ENCODE measurements at regions not wholly inside any gene's neighbourhood (a gene's known extent, or its start where the extent isn't known, plus 50 kb on each side); places are given as distances from the start of the nearest gene placed in this dataset.
"Not testable (repeated sequence)": the region's sequence is repeated elsewhere in the genome, so short reads cannot be mapped to it uniquely, and the experiment has no call there.

DNA sequence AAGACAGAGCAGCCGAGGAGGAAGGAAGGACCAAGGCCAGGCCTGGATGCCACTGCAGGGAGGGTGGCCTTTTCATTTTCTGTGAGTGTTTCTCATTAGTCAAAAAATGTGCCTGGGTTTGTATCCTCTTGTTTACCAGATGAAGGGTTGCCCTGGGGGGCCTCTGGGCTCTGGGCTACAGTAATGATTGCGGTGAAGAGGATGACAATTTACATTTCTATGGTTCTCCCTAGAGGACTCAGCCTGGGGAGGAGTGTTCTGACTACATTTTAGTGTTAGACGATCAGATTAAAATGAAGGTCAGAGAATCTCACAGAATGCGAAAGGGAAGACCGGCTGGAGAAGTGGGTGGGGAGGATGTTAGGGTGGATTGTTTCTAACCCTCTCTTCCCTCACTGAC lies 108.0 kb upstream of the KMT2C start:
- TF ChIP-seq, protein P1, sequence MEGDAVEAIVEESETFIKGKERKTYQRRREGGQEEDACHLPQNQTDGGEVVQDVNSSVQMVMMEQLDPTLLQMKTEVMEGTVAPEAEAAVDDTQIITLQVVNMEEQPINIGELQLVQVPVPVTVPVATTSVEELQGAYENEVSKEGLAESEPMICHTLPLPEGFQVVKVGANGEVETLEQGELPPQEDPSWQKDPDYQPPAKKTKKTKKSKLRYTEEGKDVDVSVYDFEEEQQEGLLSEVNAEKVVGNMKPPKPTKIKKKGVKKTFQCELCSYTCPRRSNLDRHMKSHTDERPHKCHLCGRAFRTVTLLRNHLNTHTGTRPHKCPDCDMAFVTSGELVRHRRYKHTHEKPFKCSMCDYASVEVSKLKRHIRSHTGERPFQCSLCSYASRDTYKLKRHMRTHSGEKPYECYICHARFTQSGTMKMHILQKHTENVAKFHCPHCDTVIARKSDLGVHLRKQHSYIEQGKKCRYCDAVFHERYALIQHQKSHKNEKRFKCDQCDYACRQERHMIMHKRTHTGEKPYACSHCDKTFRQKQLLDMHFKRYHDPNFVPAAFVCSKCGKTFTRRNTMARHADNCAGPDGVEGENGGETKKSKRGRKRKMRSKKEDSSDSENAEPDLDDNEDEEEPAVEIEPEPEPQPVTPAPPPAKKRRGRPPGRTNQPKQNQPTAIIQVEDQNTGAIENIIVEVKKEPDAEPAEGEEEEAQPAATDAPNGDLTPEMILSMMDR (conservative IDR thresholded peaks at IDR 0.05; ENCODE audit: low read depth, low read length): no peak
- H3K4me3 ChIP-seq (ENCODE audit: low read length): no peak overlapping the region
- no peak for DNase-seq (ENCODE audit: low read depth)

DNA sequence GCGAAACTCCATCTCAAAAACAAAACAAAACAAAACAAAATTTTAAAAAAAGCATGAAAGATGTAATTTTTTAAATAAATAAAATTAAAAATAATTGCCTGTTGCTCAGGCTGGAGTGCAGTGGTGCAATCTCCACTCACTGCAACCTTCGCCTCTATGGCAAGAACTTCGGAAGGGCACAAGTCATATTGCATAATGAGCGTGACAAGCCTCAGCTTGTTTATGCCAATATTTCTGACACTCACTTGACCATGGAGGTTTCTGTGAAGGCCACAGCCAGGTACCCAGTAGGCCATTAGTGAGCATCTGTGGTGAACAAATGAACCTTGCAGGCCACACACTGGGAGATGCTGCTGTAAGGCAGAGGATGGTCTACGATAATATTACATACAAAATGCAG lies 106.1 kb upstream of the KMT2C start:
- H3K4me3 ChIP-seq (ENCODE audit: low read length): no peak overlapping the region
- TF ChIP-seq, protein P1 (conservative IDR thresholded peaks at IDR 0.05; ENCODE audit: low read depth, low read length): no peak
- DNase-seq (ENCODE audit: low read depth): no peak

DNA sequence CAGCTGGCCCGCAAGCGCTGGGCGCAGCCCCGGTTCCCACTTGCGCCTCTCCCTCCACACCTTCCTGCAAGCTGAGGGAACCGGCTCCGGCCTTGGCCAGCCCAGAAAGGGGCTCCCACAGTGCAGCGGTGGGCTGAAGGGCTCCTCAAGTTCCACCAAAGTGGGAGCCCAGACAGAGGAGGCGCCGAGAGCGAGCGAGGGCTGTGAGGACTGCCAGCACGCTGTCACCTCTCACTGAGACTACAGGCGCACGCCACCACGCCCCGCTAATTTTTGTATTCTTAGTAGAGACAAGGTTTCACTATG lies 103.3 kb upstream of the KMT2C start:
- not testable (repeated sequence) for DNase-seq (ENCODE audit: low read depth); H3K4me3 ChIP-seq (ENCODE audit: low read length)

DNA sequence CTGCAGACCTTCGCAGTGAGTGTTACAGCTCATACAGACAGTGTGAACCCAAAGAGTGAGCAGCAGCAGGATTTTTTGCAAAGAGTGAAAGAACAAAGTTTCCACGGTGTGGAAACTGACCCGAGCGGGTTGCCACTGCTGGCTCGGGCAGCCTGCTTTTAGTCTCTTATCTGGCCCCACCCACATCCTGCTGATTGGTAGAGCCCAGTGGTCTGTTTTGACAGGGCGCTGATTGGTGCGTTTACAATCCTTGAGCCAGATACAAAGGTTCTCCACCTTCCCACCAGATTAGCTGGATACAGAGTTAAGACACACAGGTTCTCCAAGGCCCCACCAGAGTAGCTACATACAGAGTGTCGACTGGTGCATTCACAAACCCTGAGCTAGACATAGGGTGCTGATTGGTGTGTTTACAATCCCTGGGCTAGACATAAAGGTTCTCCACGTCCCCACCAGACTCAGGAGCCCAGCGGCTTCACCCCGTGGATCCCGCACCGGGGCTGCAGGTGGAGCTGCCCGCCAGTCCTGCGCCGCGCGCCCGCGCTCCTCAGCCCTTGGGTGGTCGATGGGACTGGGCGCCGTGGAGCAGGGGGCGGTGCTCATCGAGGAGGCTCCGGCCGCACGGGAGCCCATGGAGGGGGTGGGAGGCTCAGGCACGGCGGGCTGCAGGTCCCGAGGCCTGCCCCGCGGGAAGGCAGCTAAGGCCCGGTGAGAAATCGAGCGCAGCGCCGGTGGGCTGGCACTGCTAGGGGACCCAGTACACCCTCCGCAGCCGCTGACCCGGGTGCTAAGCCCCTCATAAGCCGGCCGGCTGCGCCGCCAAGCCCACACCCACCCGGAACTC lies 102.8 kb upstream of the KMT2C start:
- DNase-seq (ENCODE audit: low read depth); H3K4me3 ChIP-seq (ENCODE audit: low read length): not testable (repeated sequence)

DNA sequence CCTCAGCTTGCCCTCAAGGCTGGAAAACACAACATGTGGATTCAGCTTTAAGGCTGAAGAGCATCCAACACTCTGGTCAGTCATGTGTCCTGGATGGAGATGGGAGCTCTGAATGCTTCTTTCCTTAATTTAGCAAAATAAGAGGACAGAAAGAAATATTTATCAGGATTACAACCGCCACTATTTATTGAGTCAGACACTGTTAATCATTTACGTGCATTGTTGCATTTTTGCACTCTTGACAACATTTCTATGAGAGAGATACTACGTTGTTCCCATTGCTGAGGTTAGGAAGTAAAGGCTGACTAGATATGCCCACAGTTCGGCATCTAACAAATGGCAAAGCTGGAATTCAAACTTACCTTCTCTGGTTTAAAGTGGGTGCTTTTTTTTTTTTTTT lies 101.8 kb upstream of the KMT2C start:
- H3K4me3 ChIP-seq (ENCODE audit: low read length): no peak overlapping the region
- TF ChIP-seq, protein P1 (conservative IDR thresholded peaks at IDR 0.05; ENCODE audit: low read depth, low read length): no peak
- DNase-seq (ENCODE audit: low read depth): no peak

DNA sequence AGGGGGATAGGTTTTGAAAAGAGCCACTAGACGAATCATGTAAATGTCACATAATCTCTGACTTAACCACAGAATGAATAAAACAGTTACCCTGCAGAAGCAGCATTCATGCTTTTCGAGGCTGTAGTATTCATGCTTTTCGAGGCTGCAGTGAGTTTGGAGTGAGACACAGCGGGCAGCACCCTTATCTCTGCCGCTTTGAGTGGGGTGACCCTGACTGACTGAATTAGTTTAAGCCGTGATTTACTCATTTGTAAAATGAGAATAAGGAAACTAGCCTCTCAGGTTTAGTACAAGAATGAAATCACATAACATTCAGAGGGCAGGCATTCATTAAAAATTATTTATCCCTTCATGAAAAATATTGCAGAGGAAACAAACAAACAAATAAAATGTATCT lies 92.8 kb upstream of the KMT2C start:
- H3K4me3 ChIP-seq (ENCODE audit: low read length): no peak overlapping the region
- DNase-seq (ENCODE audit: low read depth): no peak
- TF ChIP-seq, protein P1 (conservative IDR thresholded peaks at IDR 0.05; ENCODE audit: low read depth, low read length): no peak

DNA sequence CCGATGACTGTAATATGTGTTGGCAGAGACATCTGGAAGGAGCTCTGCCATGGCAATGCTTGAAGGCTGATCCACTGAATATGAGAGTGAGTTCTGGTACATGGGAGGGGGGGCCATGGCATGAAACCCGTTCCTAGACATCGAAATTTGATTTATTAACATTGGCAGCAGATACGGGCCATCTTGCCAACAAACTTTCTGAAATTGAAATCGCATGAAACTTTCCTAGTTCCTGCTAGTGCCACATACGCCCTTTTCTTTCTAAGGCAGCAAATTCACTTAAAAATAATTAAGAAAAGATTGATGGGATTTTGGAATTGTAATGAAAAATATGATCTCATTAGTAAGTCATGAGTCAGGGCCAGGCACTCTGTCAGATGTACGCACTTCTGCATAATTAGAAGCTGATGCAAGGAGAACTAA lies 91.8 kb upstream of the KMT2C start:
- TF ChIP-seq, protein P1 (conservative IDR thresholded peaks at IDR 0.05; ENCODE audit: low read depth, low read length): no peak
- DNase-seq (ENCODE audit: low read depth): no peak
- no peak overlapping the region for H3K4me3 ChIP-seq (ENCODE audit: low read length)

DNA sequence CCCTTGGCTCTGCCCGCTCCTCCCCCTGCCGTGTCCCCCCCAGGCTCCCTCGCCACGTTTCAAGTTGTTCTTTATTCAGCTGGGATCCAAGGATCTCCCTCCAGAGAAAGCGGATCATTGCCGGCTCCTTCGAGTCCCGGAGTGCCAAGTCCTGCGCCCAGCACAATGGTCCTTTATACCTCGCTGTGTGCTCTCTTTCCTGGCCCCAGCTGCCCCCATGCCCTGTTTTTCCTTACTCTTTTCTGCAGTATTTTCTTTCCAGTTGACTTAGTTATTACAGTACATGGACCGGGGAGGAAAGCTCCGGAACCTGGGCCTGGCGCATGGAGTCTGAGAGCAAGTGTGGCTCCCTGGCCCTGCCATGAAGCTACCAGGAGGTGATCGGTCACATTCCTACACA lies 88.1 kb upstream of the KMT2C start:
- no peak for DNase-seq (ENCODE audit: low read depth)
- no peak overlapping the region for H3K4me3 ChIP-seq (ENCODE audit: low read length)
- TF ChIP-seq, protein P1 (conservative IDR thresholded peaks at IDR 0.05; ENCODE audit: low read depth, low read length): no peak

Data from retinal pigment epithelial cell (primary cell).